Heart right ventricle (tissue), 16 donors: ENCODE measurements at regions not wholly inside any gene's neighbourhood (a gene's known extent, or its start where the extent isn't known, plus 50 kb on each side); places are given as distances from the start of the nearest gene placed in this dataset.
A peak's percentile ranks its signal among the peaks of the same experiment; 100 is the strongest.

ENCODE experiments used
- ATAC-seq, 8 donors: fragments of 200-7000 bp; cut with Tn5 transposase; one replicate each; pipeline ENCODE4 v1.9.1; 2020; ENCODE audit warnings: mild to moderate bottlenecking in 8 of 8, moderate library complexity in 8 of 8, moderate number of reproducible peaks in 1 of 8
- DNase-seq, 2 donors: peaks; one replicate each; pipeline ENCODE4 v3.0.0-alpha.2; 2020
- H3K27ac ChIP-seq, 10 donors: fragments of 200-600 bp; sonication (generic) in 2 of 10; one replicate each; pipeline versions ENCODE4 v1.5.0 to v1.8.0; 2020 to 2022; ENCODE audit warnings: mild to moderate bottlenecking in 3 of 10
- H3K27me3 ChIP-seq, 7 donors: fragments of 200-600 bp; one replicate each; pipeline ENCODE4 v1.8.0; 2021 to 2022; ENCODE audit warnings: mild to moderate bottlenecking in 2 of 7
- H3K36me3 ChIP-seq, 9 donors: fragments of 200-600 bp; sonication (generic) in 1 of 9; one replicate each; pipeline versions ENCODE4 v1.5.0 to v1.8.0; 2020 to 2022; ENCODE audit warnings: mild to moderate bottlenecking in 2 of 9
- H3K4me1 ChIP-seq, 9 donors: fragments of 200-600 bp; sonication (generic) in 1 of 9; one replicate each; pipeline versions ENCODE4 v1.5.0 to v1.8.0; 2020 to 2022; ENCODE audit warnings: mild to moderate bottlenecking in 4 of 9
- H3K4me3 ChIP-seq, 10 donors: fragments of 200-600 bp; sonication (generic) in 2 of 10; one replicate each; pipeline versions ENCODE4 v1.5.0 to v1.8.0; 2020 to 2022; ENCODE audit warnings: mild to moderate bottlenecking in 7 of 10, moderate library complexity in 2 of 10
- H3K9me3 ChIP-seq, 11 donors: fragments of 200-600 bp in 10 of 11; sonication (generic) in 2 of 11; one replicate each; pipeline versions ENCODE4 v1.5.0 to v1.8.0; 2013 to 2022; ENCODE audit warnings: mild to moderate bottlenecking in 2 of 11, control low read depth in 1 of 11, moderate library complexity in 1 of 11
- WGBS, 2 donors: extraction: QIAGEN DNeasy Blood & Tissue Kit; methylation state at CpG; one replicate each; pipeline ENCODE4 v1.1.7; 2013; ENCODE audit warnings: inconsistent platforms in 1 of 2; 5-methylcytosine and 5-hydroxymethylcytosine counted together
- intact Hi-C, 10 donors: fragments of 100-400 bp; cut with DNase I; formaldehyde crosslinking; loops; one replicate each; pipeline versions ENCODE4 v1.11.1 to v1.14.2; 2022
- TF ChIP-seq, protein P1 (sequence below), 9 donors: fragments of 200-600 bp; sonication (generic) in 2 of 9; IDR thresholded peaks; one replicate each; pipeline versions ENCODE4 v1.5.0 to v1.8.0; 2021 to 2022; ENCODE audit warnings: antibody characterized with exemption in 9 of 9, mild to moderate bottlenecking in 5 of 9, moderate library complexity in 1 of 9
- donor health status: Arrhythmogenic right ventricular cardiomyopathy.
- donor health status: ischemic (EF 13 %, LVEDD 7.1; RV severe dilation, severe dysfunction).
- donor health status: healthy with polysubstance abuse.
- donor health status: DM: no; HTN: yes; CAD: no.
- donor health status: DM: no; HTN: no; CAD: no.
- donor health status: ischemic (EF 25% LVEDD 6.9; RV normal size, moderate dysfunction).
- donor health status: ischemic (EF 25% LVEDD 5.7; RV mildly dilated, moderate dysfunction).
- donor health status: healthy.
- donor health status: DM: yes; HTN: yes; CAD: no.
- donor health status: Ischemic cardiomyopathy.
- donor health status: ischemic (EF 35%, LVEDD 5.7; RV mildly dilated, moderate dysfunction).
- donor health status: nonischemic (EF 11% LVEDD 7.7; RV severe dilation, severe dysfunction).
- donor health status: DM: yes; HTN: yes; CAD: no.
- donor health status: PGD.
- donor health status: ischemic (EF 29% LVEDD 5.4; RV normal size, mild dysfunction).
- donor health status: nonischemic (EF 23%, LVEDD 6.1; RV moderate dilation, normal function).

DNA sequence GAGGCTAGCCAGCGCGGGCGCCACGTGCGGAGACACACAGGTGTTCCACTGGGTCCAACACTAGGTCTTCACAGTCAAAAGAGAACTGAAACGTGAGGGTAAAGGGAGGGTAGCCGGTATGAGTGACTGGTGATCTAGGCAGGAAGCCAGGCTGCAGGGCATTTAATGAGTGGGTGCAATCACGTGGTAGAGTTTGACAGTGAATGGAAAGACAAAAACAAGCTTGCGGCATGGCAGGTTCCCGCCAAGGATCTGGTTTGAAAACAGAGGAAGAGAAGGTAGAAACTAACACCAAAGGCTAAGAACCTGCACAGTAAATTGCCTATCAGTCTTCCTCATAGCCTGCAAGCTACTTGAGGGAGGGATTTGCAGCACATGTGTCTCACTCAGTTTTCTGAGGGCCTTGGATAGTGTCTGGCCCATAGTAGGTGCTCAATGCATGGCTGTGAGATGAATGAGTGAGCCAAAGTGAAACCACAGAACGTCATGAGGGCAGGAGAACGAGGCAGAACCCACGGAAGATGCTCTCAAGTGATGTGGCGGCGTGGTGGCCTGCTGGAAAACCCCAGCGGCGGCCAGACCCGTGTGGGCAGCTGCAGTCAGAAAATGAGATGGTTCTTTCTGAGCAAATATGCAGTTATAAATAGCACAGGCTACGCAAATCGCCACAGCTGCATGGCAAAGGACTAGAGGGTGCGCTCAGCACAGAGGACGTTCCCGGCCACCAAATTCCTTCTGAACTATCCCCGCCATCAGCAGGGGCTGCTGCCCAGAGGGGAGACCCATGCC, 183.6 kb upstream of the NFE2L3 start:
- Histone ChIP-seq H3K4me3 (no peak overlapping the region), H3K27me3 (peaks cover 0 to 53% (median 16%) of the 10 kb centered on the region in 7 donors)
- 73 to 77% methylated on average over 24 of the region's 24 CpGs for WGBS, 2 donors

DNA sequence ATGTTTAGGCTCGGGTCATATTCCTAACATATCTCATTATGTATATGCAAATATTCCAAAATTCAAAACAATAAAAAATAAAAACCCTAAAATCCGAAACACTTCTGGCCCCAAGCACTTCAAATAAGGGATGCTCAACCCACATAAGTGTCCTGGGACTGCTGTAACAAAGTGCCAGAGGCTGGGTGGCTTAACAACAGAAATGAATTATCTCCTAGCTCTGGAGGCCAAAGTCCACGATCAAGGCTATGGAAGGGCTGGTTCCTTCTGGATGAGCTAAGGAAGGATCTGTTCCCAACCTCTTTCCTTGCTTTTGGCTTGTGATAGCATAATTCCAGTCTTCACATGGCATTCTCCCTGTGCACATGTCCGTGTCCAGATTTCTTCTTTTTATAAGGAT, 181.6 kb upstream of the NFE2L3 start:
- 83% methylated on average over 4 of the region's 4 CpGs for WGBS, 2 donors
- Histone ChIP-seq H3K9me3 (no peaks in the 10 kb centered on the region), H3K4me3 (no peak overlapping the region), H3K4me1 (no peaks in the 10 kb centered on the region), H3K27ac (no peak overlapping the region), H3K36me3 (no peaks in the 10 kb centered on the region), H3K27me3 (peaks cover 0 to 45% (median 16%) of the 10 kb centered on the region in 7 donors)
- intact Hi-C loops = no loop called here
- TF ChIP-seq, protein P1, sequence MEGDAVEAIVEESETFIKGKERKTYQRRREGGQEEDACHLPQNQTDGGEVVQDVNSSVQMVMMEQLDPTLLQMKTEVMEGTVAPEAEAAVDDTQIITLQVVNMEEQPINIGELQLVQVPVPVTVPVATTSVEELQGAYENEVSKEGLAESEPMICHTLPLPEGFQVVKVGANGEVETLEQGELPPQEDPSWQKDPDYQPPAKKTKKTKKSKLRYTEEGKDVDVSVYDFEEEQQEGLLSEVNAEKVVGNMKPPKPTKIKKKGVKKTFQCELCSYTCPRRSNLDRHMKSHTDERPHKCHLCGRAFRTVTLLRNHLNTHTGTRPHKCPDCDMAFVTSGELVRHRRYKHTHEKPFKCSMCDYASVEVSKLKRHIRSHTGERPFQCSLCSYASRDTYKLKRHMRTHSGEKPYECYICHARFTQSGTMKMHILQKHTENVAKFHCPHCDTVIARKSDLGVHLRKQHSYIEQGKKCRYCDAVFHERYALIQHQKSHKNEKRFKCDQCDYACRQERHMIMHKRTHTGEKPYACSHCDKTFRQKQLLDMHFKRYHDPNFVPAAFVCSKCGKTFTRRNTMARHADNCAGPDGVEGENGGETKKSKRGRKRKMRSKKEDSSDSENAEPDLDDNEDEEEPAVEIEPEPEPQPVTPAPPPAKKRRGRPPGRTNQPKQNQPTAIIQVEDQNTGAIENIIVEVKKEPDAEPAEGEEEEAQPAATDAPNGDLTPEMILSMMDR (IDR thresholded peaks at IDR 0.05) = no peak
- ATAC-seq (no peak), DNase-seq (no peak)

More for the DNA sequence above, 183.6 kb upstream of the NFE2L3 start:
- Histone ChIP-seq H3K4me1 (peaks cover 0 to 12% (median under 1%) of the 10 kb centered on the region in 9 donors), H3K9me3 (no peaks in the 10 kb centered on the region), H3K36me3 (no peaks in the 10 kb centered on the region), H3K27ac (no peak overlapping the region)
- DNase-seq = no peak
- TF ChIP-seq, protein P1 (IDR thresholded peaks at IDR 0.05) = no peak
- intact Hi-C loops = no loop called here
- peak in 1 of 8 donors; percentile 27 for ATAC-seq

DNA sequence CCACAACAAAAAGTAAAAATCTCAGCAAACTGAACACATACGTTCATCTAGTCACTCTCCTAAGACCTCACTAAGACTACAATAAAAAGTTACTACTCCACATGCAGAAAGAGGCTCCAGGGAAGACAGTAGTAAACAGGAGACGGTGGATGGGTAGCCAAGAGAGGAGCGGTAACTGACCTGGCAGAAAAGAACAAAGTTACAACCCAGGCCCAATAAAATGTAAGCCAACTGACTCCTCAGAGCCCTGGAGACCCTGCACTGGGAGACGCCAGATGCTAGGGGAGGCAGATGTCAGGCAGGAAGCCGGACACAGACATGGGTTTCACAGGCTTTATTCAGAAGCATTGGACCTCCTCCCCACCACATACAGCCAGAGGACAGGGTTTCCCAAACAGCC, 181.1 kb upstream of the NFE2L3 start:
- no peak for ATAC-seq
- H3K27me3 ChIP-seq = peaks cover 0 to 44% (median 15%) of the 10 kb centered on the region in 7 donors
- H3K36me3 ChIP-seq = no peaks in the 10 kb centered on the region
- DNase-seq = no peak
- intact Hi-C loops = no loop called here
- WGBS, 2 donors = 64% methylated on average over 5 of the region's 5 CpGs
- no peaks in the 10 kb centered on the region for H3K4me1 ChIP-seq
- no peak overlapping the region for H3K4me3 ChIP-seq
- TF ChIP-seq, protein P1 (IDR thresholded peaks at IDR 0.05) = no peak
- peaks cover 0 to 2% (median 0%) of the 10 kb centered on the region in 11 donors for H3K9me3 ChIP-seq
- no peak overlapping the region for H3K27ac ChIP-seq

DNA sequence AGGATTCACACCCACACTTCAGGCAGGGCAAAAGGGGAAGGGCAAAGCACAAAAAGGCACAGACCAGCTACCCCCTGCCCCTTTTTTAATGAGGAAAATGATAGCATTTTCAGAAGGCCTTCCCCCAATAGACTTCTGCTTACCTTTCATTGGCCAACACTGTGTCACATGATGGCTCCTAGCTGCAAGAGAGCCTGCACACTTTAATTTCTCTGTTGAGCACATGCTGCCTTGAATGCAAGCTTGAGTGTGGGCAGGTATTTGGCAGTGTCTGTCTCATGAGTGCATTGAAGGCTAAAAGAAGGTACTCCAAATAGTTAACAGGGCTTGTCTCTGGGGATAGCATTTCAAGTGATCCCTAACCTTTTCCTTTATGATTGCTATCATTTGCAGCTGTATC, 175.4 kb upstream of the NFE2L3 start:
- H3K9me3 ChIP-seq = peaks cover 0 to 15% (median 6%) of the 10 kb centered on the region in 11 donors
- intact Hi-C loops = no loop called here
- DNase-seq = no peak
- no peak overlapping the region for H3K4me3 ChIP-seq
- ATAC-seq = no peak
- no peak overlapping the region for H3K27ac ChIP-seq
- H3K27me3 ChIP-seq = peaks cover 0 to 16% (median 0%) of the 10 kb centered on the region in 7 donors
- TF ChIP-seq, protein P1 (IDR thresholded peaks at IDR 0.05) = no peak
- no peaks in the 10 kb centered on the region for H3K4me1 ChIP-seq
- H3K36me3 ChIP-seq = no peaks in the 10 kb centered on the region
